ENCODE measurements at regions not wholly inside any gene's neighbourhood (a gene's known extent, or its start where the extent isn't known, plus 50 kb on each side); places are given as distances from the start of the nearest gene placed in this dataset.

- ATAC-seq (peak; percentile 53 to 89 (median 81)), DNase-seq (peak in 4 of 5 donors; percentile 18 to 68 (median 44))
- no peaks in the 10 kb centered on the region for H3K27me3 ChIP-seq
- peaks cover 0 to 40% (median 8%) of the 10 kb centered on the region in 12 donors for H3K4me1 ChIP-seq
- H3K4me3 ChIP-seq, result no peak overlapping the region
- 33 to 39% (median 35%) methylated on average over 10 of the region's 10 CpGs for WGBS, 4 donors
- intact Hi-C loops (cut with DNase I), result no loop called here
- H3K36me3 ChIP-seq, result no peaks in the 10 kb centered on the region
- peak in 2 of 12 donors; percentile 18 to 26 for TF ChIP-seq CTCF (IDR thresholded peaks at IDR 0.05)
- no peak for TF ChIP-seq POLR2A (IDR thresholded peaks at IDR 0.05)
- no peaks in the 10 kb centered on the region for H3K9me3 ChIP-seq
- H3K27ac ChIP-seq, result peak overlapping the region in 10 of 12 donors; percentile 17 to 85 (median 53)
Observed at GRCh38 chr3:27533718-27534573, 49.8 kb upstream of the SLC4A7 start.

Measured in heart left ventricle (tissue), 16 donors.